ENCODE measurements at regions not wholly inside any gene's neighbourhood (a gene's known extent, or its start where the extent isn't known, plus 50 kb on each side); places are given as distances from the start of the nearest gene placed in this dataset.
"Not testable (repeated sequence)": the region's sequence is repeated elsewhere in the genome, so short reads cannot be mapped to it uniquely, and the experiment has no call there.

- no peak for DNase-seq (ENCODE audit: low read depth in 2 of 2)
Observed at GRCh38 chr3:112765531-112765930, 81.1 kb downstream of the CD200R1L start.

- DNase-seq (ENCODE audit: low read depth in 2 of 2), result no peak
Observed at GRCh38 chr3:112763258-112763657, 83.4 kb downstream of the CD200R1L start.

GRCh38 chr3:112761062-112761638 is 85.5 kb downstream of the CD200R1L start:
- no peak for DNase-seq (ENCODE audit: low read depth in 2 of 2)

- no peak for DNase-seq (ENCODE audit: low read depth in 2 of 2)
Observed at GRCh38 chr3:112759681-112760080, 87.0 kb downstream of the CD200R1L start.

GRCh38 chr3:112759210-112759609 is 87.5 kb downstream of the CD200R1L start:
- no peak for DNase-seq (ENCODE audit: low read depth in 2 of 2)

GRCh38 chr3:112757197-112757596 is 89.5 kb downstream of the CD200R1L start:
- DNase-seq (ENCODE audit: low read depth in 2 of 2), result no peak

GRCh38 chr3:112755845-112756613 is 90.6 kb downstream of the CD200R1L start:
- no peak for DNase-seq (ENCODE audit: low read depth in 2 of 2)

- not testable (repeated sequence) for DNase-seq (ENCODE audit: low read depth in 2 of 2)
Observed at GRCh38 chr3:112755046-112755445, 91.6 kb downstream of the CD200R1L start.

- DNase-seq (ENCODE audit: low read depth in 2 of 2), result no peak
Observed at GRCh38 chr3:112751564-112752512, 94.8 kb downstream of the CD200R1L start.

- no peak for DNase-seq (ENCODE audit: low read depth in 2 of 2)
Observed at GRCh38 chr3:112751061-112751460, 95.6 kb downstream of the CD200R1L start.

- no peak for DNase-seq (ENCODE audit: low read depth in 2 of 2)
Observed at GRCh38 chr3:112747624-112748023, 99.0 kb downstream of the CD200R1L start.

- peak; percentile 37 to 41 for DNase-seq (ENCODE audit: low read depth in 2 of 2)
Observed at GRCh38 chr3:112746675-112747280, 99.9 kb downstream of the CD200R1L start.

GRCh38 chr3:112745567-112746248 is 101.0 kb downstream of the CD200R1L start:
- no peak for DNase-seq (ENCODE audit: low read depth in 2 of 2)

GRCh38 chr3:112744825-112745566 is 101.7 kb downstream of the CD200R1L start:
- DNase-seq (ENCODE audit: low read depth in 2 of 2), result no peak

GRCh38 chr3:112744106-112744505 is 102.6 kb downstream of the CD200R1L start:
- no peak for DNase-seq (ENCODE audit: low read depth in 2 of 2)

GRCh38 chr3:112742934-112743333 is 102.0 kb upstream of the CCDC80 start:
- no peak for DNase-seq (ENCODE audit: low read depth in 2 of 2)

- DNase-seq (ENCODE audit: low read depth in 2 of 2), result no peak
Observed at GRCh38 chr3:112741983-112742382, 101.0 kb upstream of the CCDC80 start.

GRCh38 chr3:112740835-112741234 is 99.9 kb upstream of the CCDC80 start:
- DNase-seq (ENCODE audit: low read depth in 2 of 2), result no peak

GRCh38 chr3:112739252-112739965 is 98.5 kb upstream of the CCDC80 start:
- DNase-seq (ENCODE audit: low read depth in 2 of 2), result no peak

GRCh38 chr3:112738366-112738765 is 97.4 kb upstream of the CCDC80 start:
- no peak for DNase-seq (ENCODE audit: low read depth in 2 of 2)

All from fibroblast of skin of left quadriceps (primary cell).